ENCODE measurements at regions not wholly inside any gene's neighbourhood (a gene's known extent, or its start where the extent isn't known, plus 50 kb on each side); places are given as distances from the start of the nearest gene placed in this dataset.
A peak's percentile ranks its signal among the peaks of the same experiment; 100 is the strongest.

DNA sequence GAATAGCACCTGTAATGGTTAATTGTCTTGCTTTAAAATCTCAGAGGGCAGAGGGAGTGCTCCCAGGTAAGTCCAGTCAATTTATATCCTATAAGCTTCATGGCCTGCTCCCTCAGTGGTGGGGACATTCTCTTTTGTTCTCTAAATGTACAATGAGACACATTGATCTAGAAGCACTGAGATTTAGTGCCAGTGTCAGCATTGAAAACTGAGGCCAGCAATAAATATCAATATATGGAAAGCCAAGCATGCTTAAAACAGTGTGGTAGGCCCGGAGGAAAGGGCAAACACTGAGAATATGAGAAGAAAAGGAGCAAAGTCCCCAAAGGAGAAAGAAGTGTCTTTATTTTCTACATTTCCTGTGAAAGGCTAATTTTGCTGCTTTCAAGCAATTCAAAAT lies 68.4 kb upstream of the CCN2 start:
- Histone ChIP-seq H4K8ac (ENCODE audit: low read depth in 2 of 2, low read length in 2 of 2) (0 out of 4 replicates have a peak overlapping the region, but pooled peaks of 1 of the 2 experiments have one; percentile 5), H3K27me3 (ENCODE audit: control insufficient read depth, insufficient read depth, low read length) (no peaks in the 10 kb centered on the region), H3K4me2 (ENCODE audit: low read depth, low read length) (no peak overlapping the region), H3K18ac (ENCODE audit: low read depth, low read length) (no peak overlapping the region), H3K4me1 (ENCODE audit: control insufficient read depth, insufficient read depth, low read length) (peaks cover 4% of the 10 kb centered on the region; the same call in 1 of the 2 replicates), H3K27ac (ENCODE audit: insufficient read depth, low read length) (no peak overlapping the region), H4K91ac (ENCODE audit: insufficient read depth, low read depth, low read length) (no peak overlapping the region), H2BK15ac (ENCODE audit: low read depth, low read length) (0 out of 3 replicates have a peak overlapping the region, but pooled peaks have one; percentile 11), H3K9me3 (ENCODE audit: control insufficient read depth, insufficient read depth, low read length) (no peaks in the 10 kb centered on the region), H2BK5ac (ENCODE audit: low read depth, low read length, poor library complexity, severe bottlenecking) (no peak overlapping the region), H3K36me3 (ENCODE audit: control insufficient read depth, insufficient read depth, low read length) (no peaks in the 10 kb centered on the region), H3K23ac (ENCODE audit: low read depth, low read length) (no peak overlapping the region), H2AFZ (replicated peaks; ENCODE audit: low read length, poor library complexity) (no peak overlapping the region), H2BK120ac (ENCODE audit: low read depth, low read length) (no peak overlapping the region), H2BK20ac (ENCODE audit: low read depth, low read length) (no peak overlapping the region), H4K20me1 (ENCODE audit: insufficient read depth, low read length) (no peaks in the 10 kb centered on the region), H3K4ac (ENCODE audit: low read depth, low read length) (no peak overlapping the region), H3K4me3 (ENCODE audit: insufficient read depth, low read depth, low read length) (no peak overlapping the region), H2AK9ac (replicated peaks; ENCODE audit: low read depth, low read length, poor library complexity) (no peak overlapping the region), H3K9ac (ENCODE audit: low read depth, low read length) (no peak overlapping the region), H4K5ac (ENCODE audit: low read depth, low read length) (no peak overlapping the region), H3K14ac (replicated peaks; ENCODE audit: low read depth, low read length) (no peak overlapping the region), H3K9me1 (ENCODE audit: insufficient read depth, low read length) (no peaks in the 10 kb centered on the region; the same call in 1 of the 2 replicates), H3K79me1 (ENCODE audit: low read depth in 1 of 2, low read length in 2 of 2) (no peaks in the 10 kb centered on the region), H3K56ac (ENCODE audit: extremely low read depth, insufficient read depth, low read length) (no peak overlapping the region), H2AK5ac (ENCODE audit: low read depth, low read length) (no peak overlapping the region)
- dilution Hi-C loops (cut with HindIII; ENCODE audit: low sequenced_read_pairs, unreplicated experiment) (no loop called here), in situ Hi-C loops (cut with MboI; ENCODE audit: low sequenced_read_pairs) (no loop called here), intact Hi-C loops (cut with micrococcal nuclease) (no loop called here)
- ATAC-seq (ENCODE audit: low read depth): no peak
- no TSS peak for BruUV-seq (replicated peaks)
- ChIA-PET POLR2A (ENCODE audit: unreplicated experiment) (no interaction called here), CTCF (interaction anchor here (0.8 kb wide), 1 partner anchor 10 kb away, joined by 3 read pairs; no protein-coding TSS in a partner anchor)
- no CpG with 5 or more reads among the region's 1 CpG for WGBS, 2 experiments (ENCODE audit: extremely low coverage in 2 of 2, insufficient read length in 1 of 2)
- no peak for TF ChIP-seq MAFK (IDR thresholded peaks at IDR 0.05; ENCODE audit: low read depth, low read length)
- TF ChIP-seq SMC3 (IDR thresholded peaks at IDR 0.05; ENCODE audit: low read depth, low read length): no peak
- TF ChIP-seq CTCF (conservative IDR thresholded peaks at IDR 0.05; ENCODE audit: low read depth, low read length): no peak
- TF ChIP-seq, protein P1, sequence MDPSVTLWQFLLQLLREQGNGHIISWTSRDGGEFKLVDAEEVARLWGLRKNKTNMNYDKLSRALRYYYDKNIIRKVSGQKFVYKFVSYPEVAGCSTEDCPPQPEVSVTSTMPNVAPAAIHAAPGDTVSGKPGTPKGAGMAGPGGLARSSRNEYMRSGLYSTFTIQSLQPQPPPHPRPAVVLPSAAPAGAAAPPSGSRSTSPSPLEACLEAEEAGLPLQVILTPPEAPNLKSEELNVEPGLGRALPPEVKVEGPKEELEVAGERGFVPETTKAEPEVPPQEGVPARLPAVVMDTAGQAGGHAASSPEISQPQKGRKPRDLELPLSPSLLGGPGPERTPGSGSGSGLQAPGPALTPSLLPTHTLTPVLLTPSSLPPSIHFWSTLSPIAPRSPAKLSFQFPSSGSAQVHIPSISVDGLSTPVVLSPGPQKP (IDR thresholded peaks at IDR 0.05; ENCODE audit: borderline replicate concordance, low read depth, low read length): no peak
- no peak for TF ChIP-seq USF2 (IDR thresholded peaks at IDR 0.05; ENCODE audit: low read depth, low read length)
- TF ChIP-seq RAD21 (IDR thresholded peaks at IDR 0.05; ENCODE audit: low read length): no peak
- no peak for TF ChIP-seq MAZ (IDR thresholded peaks at IDR 0.05; ENCODE audit: borderline replicate concordance, low read depth, low read length)
- no peak for TF ChIP-seq NFE2L2 (IDR thresholded peaks at IDR 0.05; ENCODE audit: low read depth, low read length)
- no peak for TF ChIP-seq POLR2A (IDR thresholded peaks at IDR 0.05; ENCODE audit: low read depth, low read length)
- no peak for TF ChIP-seq MXI1 (IDR thresholded peaks at IDR 0.05; ENCODE audit: borderline replicate concordance, low read depth, low read length)
- no peak for TF ChIP-seq RCOR1 (IDR thresholded peaks at IDR 0.05; ENCODE audit: insufficient replicate concordance, low read length)
- TF ChIP-seq CEBPB (IDR thresholded peaks at IDR 0.05; ENCODE audit: low read depth, low read length): no peak
- no peak for TF ChIP-seq FOS (IDR thresholded peaks at IDR 0.05; ENCODE audit: low read depth, low read length)
- no peak for TF ChIP-seq BHLHE40 (IDR thresholded peaks at IDR 0.05; ENCODE audit: low read depth, low read length)
- no peak for TF ChIP-seq RFX5 (IDR thresholded peaks at IDR 0.05; ENCODE audit: low read depth, low read length)
- TF ChIP-seq CHD1 (IDR thresholded peaks at IDR 0.05; ENCODE audit: low read depth, low read length): no peak
- DNase-seq: no peak

Data from IMR-90 (cell line).